Uterus (tissue), 2 donors: ENCODE measurements at regions not wholly inside any gene's neighbourhood (a gene's known extent, or its start where the extent isn't known, plus 50 kb on each side); places are given as distances from the start of the nearest gene placed in this dataset.

Experiments used
- CTCF ChIP-seq, 4 experiments: fragments of 200-600 bp in 2 of 4; fragments of 450-650 bp in 2 of 4; sonication (generic) in 2 of 4; IDR thresholded peaks; one replicate each; pipeline ENCODE4 v1.5.1; 2016 to 2019; ENCODE audit warnings: antibody characterized with exemption in 4 of 4, mild to moderate bottlenecking in 2 of 4, moderate library complexity in 1 of 4
- POLR2A ChIP-seq, 2 donors: fragments of 450-650 bp; IDR thresholded peaks; one replicate each; pipeline ENCODE4 v1.6.1; 2016; ENCODE audit warnings: antibody characterized with exemption in 2 of 2, mild to moderate bottlenecking in 1 of 2, moderate library complexity in 1 of 2

GRCh38 chr3:159451067-159451466 is 537.6 kb upstream of the IL12A start:
- TF ChIP-seq CTCF (IDR thresholded peaks at IDR 0.05) (no peak), POLR2A (IDR thresholded peaks at IDR 0.05) (no peak)
